H9 (cell line): ENCODE measurements at regions not wholly inside any gene's neighbourhood (a gene's known extent, or its start where the extent isn't known, plus 50 kb on each side); places are given as distances from the start of the nearest gene placed in this dataset.

ENCODE experiments used
- DNase-seq: peaks from one replicate; pipeline ENCODE4 v3.0.0-alpha.2; 2017
- H2AFZ ChIP-seq: one replicate; pipeline ENCODE4 v1.6.1; 2013; ENCODE audit warnings: mild to moderate bottlenecking, low read length, control low read depth, moderate library complexity
- H2AK5ac ChIP-seq: 2 replicates; pipeline ENCODE4 v1.6.1; 2013; ENCODE audit warnings: low read length, control low read depth, mixed read lengths; ENCODE audit not compliant: insufficient read length
- H2BK120ac ChIP-seq: one replicate; pipeline ENCODE4 v1.6.1; 2013; ENCODE audit warnings: low read depth, mild to moderate bottlenecking, low read length, control low read depth, inconsistent platforms; ENCODE audit not compliant: poor library complexity, severe bottlenecking
- H2BK12ac ChIP-seq: 2 replicates; pipeline ENCODE4 v1.6.1; 2013; ENCODE audit warnings: low read length, control low read depth, mixed read lengths, low read depth; ENCODE audit not compliant: insufficient read length
- H2BK15ac ChIP-seq: 2 replicates; pipeline ENCODE4 v1.6.1; 2013; ENCODE audit warnings: low read depth, low read length, control low read depth
- H2BK20ac ChIP-seq: one replicate; pipeline ENCODE4 v1.6.1; 2013; ENCODE audit warnings: low read depth, mild to moderate bottlenecking, low read length, control low read depth, inconsistent platforms; ENCODE audit not compliant: poor library complexity, severe bottlenecking
- H2BK5ac ChIP-seq: 2 replicates; pipeline ENCODE4 v1.6.1; 2013; ENCODE audit warnings: low read length, control low read depth, mixed read lengths; ENCODE audit not compliant: insufficient read length
- H3K14ac ChIP-seq: 2 replicates; pipeline ENCODE4 v1.6.1; 2013; ENCODE audit warnings: low read length, control low read depth; ENCODE audit not compliant: insufficient read depth
- H3K18ac ChIP-seq: 2 replicates; pipeline ENCODE4 v1.6.1; 2013; ENCODE audit warnings: low read depth, mild to moderate bottlenecking, mixed read lengths, low read length, control low read depth; ENCODE audit not compliant: insufficient read length
- H3K23ac ChIP-seq: 2 replicates; pipeline ENCODE4 v1.6.1; 2013; ENCODE audit warnings: low read length, control low read depth, mixed read lengths, low read depth; ENCODE audit not compliant: insufficient read length
- H3K23me2 ChIP-seq: 2 replicates; pipeline ENCODE4 v1.6.1; 2013; ENCODE audit warnings: low read depth, mild to moderate bottlenecking, mixed read lengths, low read length, control low read depth; ENCODE audit not compliant: insufficient read length, poor library complexity, severe bottlenecking
- H3K27ac ChIP-seq: 2 replicates; pipeline ENCODE4 v1.5.1; 2013; ENCODE audit warnings: low read length, control low read depth, mixed read lengths, low read depth; ENCODE audit not compliant: insufficient read length
- H3K27me3 ChIP-seq: 2 replicates; pipeline ENCODE4 v1.6.1; 2013; ENCODE audit warnings: low read length, control low read depth, inconsistent platforms; ENCODE audit not compliant: insufficient read depth
- H3K4ac ChIP-seq: 2 replicates; pipeline ENCODE4 v1.6.1; 2013; ENCODE audit warnings: low read depth, mild to moderate bottlenecking, control low read depth, inconsistent platforms, low read length, moderate library complexity
- H3K4me1 ChIP-seq: 2 replicates; pipeline ENCODE4 v1.6.1; 2013; ENCODE audit warnings: low read length, control low read depth, inconsistent platforms; ENCODE audit not compliant: insufficient read depth
- H3K4me2 ChIP-seq: 2 replicates; pipeline ENCODE4 v1.6.1; 2013; ENCODE audit warnings: low read length, control low read depth, mixed read lengths; ENCODE audit not compliant: insufficient read length, insufficient read depth
- H3K56ac ChIP-seq: 2 replicates; pipeline ENCODE4 v1.6.1; 2013; ENCODE audit warnings: low read depth, mild to moderate bottlenecking, mixed read lengths, low read length, control low read depth; ENCODE audit not compliant: insufficient read length
- H3K79me1 ChIP-seq: 2 replicates; pipeline ENCODE4 v1.6.1; 2013; ENCODE audit warnings: low read depth, mild to moderate bottlenecking, moderate library complexity, low read length, control low read depth, inconsistent platforms; ENCODE audit not compliant: insufficient read depth, poor library complexity, severe bottlenecking
- H3K79me2 ChIP-seq: 2 replicates; pipeline ENCODE4 v1.6.1; 2013; ENCODE audit warnings: low read length, control low read depth, inconsistent platforms; ENCODE audit not compliant: insufficient read depth
- H3K9ac ChIP-seq: 2 replicates; pipeline ENCODE4 v1.6.1; 2013; ENCODE audit warnings: low read length, control low read depth, mixed read lengths; ENCODE audit not compliant: insufficient read length; ENCODE audit errors: extremely low read depth
- H3K9me3 ChIP-seq: one replicate; pipeline ENCODE4 v1.6.1; 2013; ENCODE audit warnings: low read depth, low read length, inconsistent platforms; ENCODE audit not compliant: control insufficient read depth
- H3T11ph ChIP-seq: one replicate; pipeline ENCODE4 v1.6.1; 2013; ENCODE audit warnings: mild to moderate bottlenecking, low read length, control low read depth, inconsistent platforms
- H4K20me1 ChIP-seq: one replicate; pipeline ENCODE4 v1.6.1; 2013; ENCODE audit not compliant: control insufficient read depth, insufficient read length, insufficient read depth
- H4K5ac ChIP-seq: 2 replicates; pipeline ENCODE4 v1.6.1; 2013; ENCODE audit warnings: low read depth, mild to moderate bottlenecking, mixed read lengths, low read length, control low read depth; ENCODE audit not compliant: insufficient read length
- H4K8ac ChIP-seq: replicated peaks from 2 replicates; pipeline ENCODE4 v1.6.1; 2013; ENCODE audit warnings: low read length, control low read depth, mixed read lengths, low read depth; ENCODE audit not compliant: insufficient read length
- H4K91ac ChIP-seq: 2 replicates; pipeline ENCODE4 v1.6.1; 2013; ENCODE audit warnings: low read depth, mild to moderate bottlenecking, moderate library complexity, mixed read lengths, low read length, control low read depth; ENCODE audit not compliant: insufficient read length
- H3K27ac Mint-ChIP-seq, 3 experiments: 2 replicates in 2 of 3; 3 replicates in 1 of 3; pipeline ENCODE4 v1.8.0; 2020 to 2021; ENCODE audit warnings: mixed read lengths in 3 of 3, mild to moderate bottlenecking in 1 of 3, moderate library complexity in 1 of 3
- H3K27me3 Mint-ChIP-seq: 2 replicates; pipeline ENCODE4 v1.8.0; 2021; ENCODE audit warnings: low read depth, mild to moderate bottlenecking, moderate library complexity, mixed read lengths
- H3K36me3 Mint-ChIP-seq, 3 experiments: 2 replicates in 2 of 3; 3 replicates in 1 of 3; pipeline ENCODE4 v1.8.0; 2020 to 2021; ENCODE audit warnings: low read depth in 3 of 3, mixed read lengths in 3 of 3; ENCODE audit not compliant: insufficient read depth in 1 of 3
- H3K4me1 Mint-ChIP-seq, 2 experiments: 2 replicates each; pipeline ENCODE4 v1.8.0; 2020; ENCODE audit warnings: mixed read lengths in 2 of 2
- H3K4me3 Mint-ChIP-seq, 2 experiments: 2 replicates in 1 of 2; 3 replicates in 1 of 2; pipeline ENCODE4 v1.8.0; 2020 to 2021; ENCODE audit warnings: mild to moderate bottlenecking in 2 of 2, mixed read lengths in 2 of 2, moderate library complexity in 1 of 2
- H3K9me3 Mint-ChIP-seq, 2 experiments: 2 replicates in 1 of 2; 3 replicates in 1 of 2; pipeline ENCODE4 v1.8.0; 2020; ENCODE audit warnings: mild to moderate bottlenecking in 2 of 2, mixed read lengths in 2 of 2, moderate library complexity in 1 of 2
- CTCF ChIP-seq: fragments of 200-600 bp; sonication (generic); conservative IDR thresholded peaks from 3 replicates; pipeline ENCODE4 v1.8.0; 2021; ENCODE audit warnings: antibody characterized with exemption, mild to moderate bottlenecking
- WGBS: extraction: QIAGEN DNeasy Blood & Tissue Kit; methylation state at CpG from one replicate; pipeline ENCODE4 v1.1.7; 2013; ENCODE audit warnings: missing lambda C conversion rate, low lambda C conversion rate, mixed read lengths; ENCODE audit not compliant: insufficient read length; ENCODE audit errors: extremely low coverage; 5-methylcytosine and 5-hydroxymethylcytosine counted together

GRCh38 chr2:129865976-129866375 lies 113.5 kb upstream of the RAB6C start:
- Histone ChIP-seq H4K20me1 (no peaks in the 10 kb centered on the region), H3K23ac (no peak overlapping the region), H3K14ac (no peak overlapping the region), H3K27ac (no peak overlapping the region), H4K5ac (no peak overlapping the region), H3K4ac (no peak overlapping the region), H3K79me2 (no peaks in the 10 kb centered on the region), H3T11ph (no peak overlapping the region), H3K23me2 (no peaks in the 10 kb centered on the region), H2BK5ac (no peak overlapping the region), H3K4me1 (no peaks in the 10 kb centered on the region), H2BK12ac (no peak overlapping the region), H2AFZ (no peak overlapping the region), H3K56ac (no peak overlapping the region), H4K91ac (no peak overlapping the region), H2BK15ac (no peak overlapping the region), H2BK120ac (no peak overlapping the region), H2BK20ac (no peak overlapping the region), H4K8ac (no peak overlapping the region), H3K79me1 (no peaks in the 10 kb centered on the region), H3K9ac (no peak overlapping the region), H3K27me3 (no peaks in the 10 kb centered on the region), H3K18ac (no peak overlapping the region), H3K9me3 (no peaks in the 10 kb centered on the region), H2AK5ac (no peak overlapping the region), H3K4me2 (no peak overlapping the region)
- no peaks in the 10 kb centered on the region; the same call in 1 of the 2 replicates for H3K27me3 Mint-ChIP-seq
- WGBS, result no CpG with 5 or more reads among the region's 11 CpGs
- H3K36me3 Mint-ChIP-seq, result peaks cover 0 to 1% (median 0%) of the 10 kb centered on the region in 3 experiments; a peak in 2 of 7 replicates
- TF ChIP-seq CTCF, result no peak
- DNase-seq, result no peak
- no peaks in the 10 kb centered on the region for H3K9me3 Mint-ChIP-seq
- peaks cover 17 to 18% of the 10 kb centered on the region in 2 experiments for H3K4me1 Mint-ChIP-seq
- H3K4me3 Mint-ChIP-seq, result no peak overlapping the region
- H3K27ac Mint-ChIP-seq, result peak overlapping the region in 1 of 3 experiments; percentile 40; a peak in 1 of 7 replicates
